ENCODE measurements at regions not wholly inside any gene's neighbourhood (a gene's known extent, or its start where the extent isn't known, plus 50 kb on each side); places are given as distances from the start of the nearest gene placed in this dataset.

DNA sequence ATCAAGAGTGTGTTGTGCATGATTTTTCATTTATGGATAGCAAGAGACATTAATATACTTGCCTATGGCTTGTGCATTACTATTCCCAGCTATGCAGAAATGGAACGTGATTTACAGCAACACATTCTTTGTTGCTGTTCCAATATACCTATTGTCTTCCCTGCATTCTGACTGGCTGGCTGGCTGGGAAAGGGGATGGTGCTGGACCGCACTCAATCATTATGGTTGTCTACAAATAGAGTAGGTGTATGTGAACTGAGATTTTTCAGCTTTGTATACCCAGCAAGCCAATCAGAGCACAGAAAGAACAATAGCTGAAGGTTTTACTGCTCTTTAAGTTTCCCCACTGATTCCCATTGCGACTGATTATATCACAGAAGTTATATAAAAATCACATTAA, 167.5 kb downstream of the ATG4C start:
- Mint-ChIP-seq H3K4me3 (no peak overlapping the region), H3K27me3 (ENCODE audit: low read depth) (peaks cover 50% of the 10 kb centered on the region), H3K27ac (no peak overlapping the region), H3K4me1 (peaks cover 14% of the 10 kb centered on the region), H3K36me3 (no peaks in the 10 kb centered on the region), H3K9me3 (no peaks in the 10 kb centered on the region)
- TF ChIP-seq, protein P1, sequence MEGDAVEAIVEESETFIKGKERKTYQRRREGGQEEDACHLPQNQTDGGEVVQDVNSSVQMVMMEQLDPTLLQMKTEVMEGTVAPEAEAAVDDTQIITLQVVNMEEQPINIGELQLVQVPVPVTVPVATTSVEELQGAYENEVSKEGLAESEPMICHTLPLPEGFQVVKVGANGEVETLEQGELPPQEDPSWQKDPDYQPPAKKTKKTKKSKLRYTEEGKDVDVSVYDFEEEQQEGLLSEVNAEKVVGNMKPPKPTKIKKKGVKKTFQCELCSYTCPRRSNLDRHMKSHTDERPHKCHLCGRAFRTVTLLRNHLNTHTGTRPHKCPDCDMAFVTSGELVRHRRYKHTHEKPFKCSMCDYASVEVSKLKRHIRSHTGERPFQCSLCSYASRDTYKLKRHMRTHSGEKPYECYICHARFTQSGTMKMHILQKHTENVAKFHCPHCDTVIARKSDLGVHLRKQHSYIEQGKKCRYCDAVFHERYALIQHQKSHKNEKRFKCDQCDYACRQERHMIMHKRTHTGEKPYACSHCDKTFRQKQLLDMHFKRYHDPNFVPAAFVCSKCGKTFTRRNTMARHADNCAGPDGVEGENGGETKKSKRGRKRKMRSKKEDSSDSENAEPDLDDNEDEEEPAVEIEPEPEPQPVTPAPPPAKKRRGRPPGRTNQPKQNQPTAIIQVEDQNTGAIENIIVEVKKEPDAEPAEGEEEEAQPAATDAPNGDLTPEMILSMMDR (IDR thresholded peaks at IDR 0.05; ENCODE audit: unreplicated experiment): no peak
- no peak for DNase-seq (ENCODE audit: low spot score in 2 of 2, unreplicated experiment in 2 of 2)

DNA sequence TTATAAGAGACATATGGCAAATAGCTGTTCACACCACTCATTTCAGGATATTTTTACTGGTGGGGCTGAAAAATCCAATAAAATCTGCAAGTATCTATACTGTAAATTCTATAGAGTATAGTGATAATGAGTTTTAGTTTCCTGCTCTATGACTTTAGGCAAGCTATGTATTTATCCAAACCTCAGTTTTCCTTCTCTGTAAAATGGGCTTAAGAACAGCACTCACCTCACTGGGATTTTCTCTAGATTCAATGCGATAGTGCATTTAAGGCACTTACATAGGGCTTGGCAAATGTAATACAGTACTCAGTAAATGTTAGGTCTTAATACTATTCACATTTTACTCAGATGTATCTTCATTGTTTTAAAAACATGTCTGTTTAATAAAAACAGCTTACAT, 168.7 kb downstream of the ATG4C start:
- no peaks in the 10 kb centered on the region for H3K36me3 Mint-ChIP-seq
- H3K4me1 Mint-ChIP-seq: peaks cover 14% of the 10 kb centered on the region
- peaks cover 52% of the 10 kb centered on the region for H3K27me3 Mint-ChIP-seq (ENCODE audit: low read depth)
- no peak overlapping the region for H3K4me3 Mint-ChIP-seq
- H3K9me3 Mint-ChIP-seq: no peaks in the 10 kb centered on the region
- TF ChIP-seq, protein P1 (IDR thresholded peaks at IDR 0.05; ENCODE audit: unreplicated experiment): no peak
- no peak for DNase-seq (ENCODE audit: low spot score in 2 of 2, unreplicated experiment in 2 of 2)
- H3K27ac Mint-ChIP-seq: no peak overlapping the region

DNA sequence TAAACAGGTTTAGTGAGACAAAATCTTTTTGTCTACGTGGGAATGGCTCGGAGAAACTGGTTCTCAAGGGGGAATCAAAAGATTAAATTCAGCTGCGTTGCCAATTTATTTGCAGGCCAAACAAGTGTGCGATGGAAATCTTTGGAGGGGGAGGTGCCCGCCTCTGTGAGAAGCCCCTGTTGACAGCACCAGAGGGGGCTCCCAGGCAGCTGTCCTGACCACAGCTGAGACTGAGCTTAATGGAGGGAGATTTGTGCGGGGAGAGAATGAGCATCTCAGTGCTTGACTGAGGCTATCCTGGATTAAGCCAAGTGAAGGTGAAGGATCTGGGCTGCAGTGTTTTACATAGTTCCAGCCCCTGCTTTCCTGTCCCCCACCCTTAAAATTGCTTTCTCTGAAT, 169.7 kb downstream of the ATG4C start:
- Mint-ChIP-seq H3K4me1 (peaks cover 14% of the 10 kb centered on the region), H3K27ac (no peak overlapping the region), H3K36me3 (no peaks in the 10 kb centered on the region), H3K9me3 (no peaks in the 10 kb centered on the region), H3K4me3 (no peak overlapping the region), H3K27me3 (ENCODE audit: low read depth) (peaks cover 54% of the 10 kb centered on the region)
- TF ChIP-seq, protein P1 (IDR thresholded peaks at IDR 0.05; ENCODE audit: unreplicated experiment): no peak
- no peak for DNase-seq (ENCODE audit: low spot score in 2 of 2, unreplicated experiment in 2 of 2)

DNA sequence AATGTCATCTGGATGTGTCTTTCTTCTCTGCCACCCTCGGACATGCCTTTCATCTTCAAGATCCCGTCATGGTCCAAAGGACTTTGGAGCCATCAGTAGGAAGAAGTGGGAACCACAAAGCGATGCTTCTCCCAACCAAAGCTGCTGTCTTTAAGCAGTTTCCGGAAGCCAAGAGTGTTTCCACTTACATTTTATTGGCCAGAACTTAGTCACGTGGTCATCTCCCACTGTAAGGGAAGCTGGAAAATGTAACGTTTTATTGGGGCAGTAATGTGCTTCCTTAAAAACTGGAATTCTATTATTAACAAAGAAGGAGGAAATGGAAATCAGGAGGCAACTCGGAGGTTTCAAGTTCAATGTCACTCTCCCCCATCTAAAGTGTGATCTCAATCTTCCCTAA, 170.8 kb downstream of the ATG4C start:
- no peaks in the 10 kb centered on the region for H3K36me3 Mint-ChIP-seq
- peaks cover 14% of the 10 kb centered on the region for H3K4me1 Mint-ChIP-seq
- no peak overlapping the region for H3K27ac Mint-ChIP-seq
- no peaks in the 10 kb centered on the region for H3K9me3 Mint-ChIP-seq
- TF ChIP-seq, protein P1 (IDR thresholded peaks at IDR 0.05; ENCODE audit: unreplicated experiment): no peak
- peaks cover 48% of the 10 kb centered on the region for H3K27me3 Mint-ChIP-seq (ENCODE audit: low read depth)
- H3K4me3 Mint-ChIP-seq: no peak overlapping the region
- DNase-seq (ENCODE audit: low spot score in 2 of 2, unreplicated experiment in 2 of 2): no peak

DNA sequence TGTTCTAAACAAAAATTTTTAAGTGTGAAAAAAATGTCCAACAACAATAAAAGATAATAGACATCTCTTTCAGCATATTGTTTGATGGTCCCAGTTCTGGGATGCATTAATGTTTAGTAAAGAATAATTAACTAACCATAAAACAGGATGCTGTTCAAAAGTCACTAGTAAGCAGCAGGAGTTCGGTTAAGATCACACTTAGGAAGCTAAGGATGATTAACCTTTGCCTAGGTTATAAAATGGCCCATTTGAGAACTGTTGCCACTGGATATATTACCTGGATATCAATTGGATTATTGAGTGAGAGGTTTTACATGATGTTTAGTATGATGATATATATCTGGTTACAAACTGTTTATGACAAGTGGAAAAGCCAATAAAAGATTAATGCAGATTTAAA, 171.7 kb downstream of the ATG4C start:
- Mint-ChIP-seq H3K9me3 (no peaks in the 10 kb centered on the region), H3K36me3 (no peaks in the 10 kb centered on the region), H3K27ac (no peak overlapping the region), H3K4me1 (peaks cover 14% of the 10 kb centered on the region), H3K27me3 (ENCODE audit: low read depth) (peaks cover 45% of the 10 kb centered on the region), H3K4me3 (no peak overlapping the region)
- TF ChIP-seq, protein P1 (IDR thresholded peaks at IDR 0.05; ENCODE audit: unreplicated experiment): no peak
- DNase-seq (ENCODE audit: low spot score in 2 of 2, unreplicated experiment in 2 of 2): no peak

Data from mesothelial cell of epicardium (in vitro differentiated cells).